Mesothelial cell of epicardium (in vitro differentiated cells): ENCODE measurements at regions not wholly inside any gene's neighbourhood (a gene's known extent, or its start where the extent isn't known, plus 50 kb on each side); places are given as distances from the start of the nearest gene placed in this dataset.

Experiments used
- DNase-seq, 2 experiments: peaks; one replicate each; pipeline ENCODE4 v3.0.0; 2021; ENCODE audit warnings: low spot score in 2 of 2; ENCODE audit not compliant: unreplicated experiment in 2 of 2
- H3K27ac Mint-ChIP-seq: 2 replicates; pipeline ENCODE4 v1.8.0; 2021; ENCODE audit warnings: mixed read lengths
- H3K27me3 Mint-ChIP-seq: 2 replicates; pipeline ENCODE4 v1.8.0; 2021; ENCODE audit warnings: low read depth, mixed read lengths
- H3K36me3 Mint-ChIP-seq: 2 replicates; pipeline ENCODE4 v1.8.0; 2021; ENCODE audit warnings: mixed read lengths
- H3K4me1 Mint-ChIP-seq: 2 replicates; pipeline ENCODE4 v1.8.0; 2021; ENCODE audit warnings: mixed read lengths
- H3K4me3 Mint-ChIP-seq: 2 replicates; pipeline ENCODE4 v1.8.0; 2021; ENCODE audit warnings: mild to moderate bottlenecking, moderate library complexity, mixed read lengths
- H3K9me3 Mint-ChIP-seq: 2 replicates; pipeline ENCODE4 v1.8.0; 2021; ENCODE audit warnings: mixed read lengths
- CTCF ChIP-seq: fragments of 200-600 bp; sonication (generic); IDR thresholded peaks from one replicate; pipeline ENCODE4 v1.5.0; 2021; ENCODE audit warnings: antibody characterized with exemption; ENCODE audit not compliant: unreplicated experiment

GRCh38 chr2:8367833-8368232 lies 314.0 kb upstream of the ID2 start:
- peaks cover 4% of the 10 kb centered on the region for H3K36me3 Mint-ChIP-seq
- H3K9me3 Mint-ChIP-seq: peaks cover 10% of the 10 kb centered on the region
- no peak overlapping the region for H3K4me3 Mint-ChIP-seq
- no peaks in the 10 kb centered on the region for H3K27me3 Mint-ChIP-seq
- DNase-seq: no peak
- H3K27ac Mint-ChIP-seq: no peak overlapping the region
- H3K4me1 Mint-ChIP-seq: peaks cover 11% of the 10 kb centered on the region
- TF ChIP-seq CTCF: no peak

- Mint-ChIP-seq H3K27ac (no peak overlapping the region), H3K36me3 (peaks cover 9% of the 10 kb centered on the region), H3K4me3 (no peak overlapping the region), H3K4me1 (peaks cover 4% of the 10 kb centered on the region), H3K9me3 (peaks cover 16% of the 10 kb centered on the region), H3K27me3 (no peaks in the 10 kb centered on the region)
- DNase-seq: no peak
- TF ChIP-seq CTCF: no peak
Measured at GRCh38 chr2:8368463-8368862, 313.4 kb upstream of the ID2 start.

- DNase-seq: no peak
- no peak overlapping the region for H3K4me3 Mint-ChIP-seq
- TF ChIP-seq CTCF: no peak
- no peaks in the 10 kb centered on the region for H3K27me3 Mint-ChIP-seq
- peaks cover 9% of the 10 kb centered on the region for H3K36me3 Mint-ChIP-seq
- peaks cover 18% of the 10 kb centered on the region for H3K9me3 Mint-ChIP-seq
- H3K27ac Mint-ChIP-seq: no peak overlapping the region
- H3K4me1 Mint-ChIP-seq: no peaks in the 10 kb centered on the region
Measured at GRCh38 chr2:8369522-8369921, 312.3 kb upstream of the ID2 start.

- Mint-ChIP-seq H3K36me3 (peaks cover 9% of the 10 kb centered on the region), H3K9me3 (peaks cover 22% of the 10 kb centered on the region), H3K4me1 (no peaks in the 10 kb centered on the region), H3K27ac (no peak overlapping the region), H3K27me3 (no peaks in the 10 kb centered on the region), H3K4me3 (no peak overlapping the region)
- no peak for DNase-seq
- TF ChIP-seq CTCF: no peak
Measured at GRCh38 chr2:8370258-8370802, 311.5 kb upstream of the ID2 start.

GRCh38 chr2:8371653-8372052 lies 310.2 kb upstream of the ID2 start:
- Mint-ChIP-seq H3K36me3 (peaks cover 9% of the 10 kb centered on the region), H3K27me3 (no peaks in the 10 kb centered on the region), H3K4me3 (no peak overlapping the region), H3K9me3 (peaks cover 22% of the 10 kb centered on the region), H3K4me1 (no peaks in the 10 kb centered on the region), H3K27ac (no peak overlapping the region)
- TF ChIP-seq CTCF: no peak
- DNase-seq: no peak

- H3K9me3 Mint-ChIP-seq: peaks cover 22% of the 10 kb centered on the region
- no peak for TF ChIP-seq CTCF
- no peak overlapping the region for H3K4me3 Mint-ChIP-seq
- no peaks in the 10 kb centered on the region for H3K27me3 Mint-ChIP-seq
- H3K4me1 Mint-ChIP-seq: peaks cover 6% of the 10 kb centered on the region
- H3K27ac Mint-ChIP-seq: no peak overlapping the region
- DNase-seq: no peak
- peaks cover 9% of the 10 kb centered on the region for H3K36me3 Mint-ChIP-seq
Measured at GRCh38 chr2:8374782-8375181, 307.1 kb upstream of the ID2 start.
